ENCODE measurements at regions not wholly inside any gene's neighbourhood (a gene's known extent, or its start where the extent isn't known, plus 50 kb on each side); places are given as distances from the start of the nearest gene placed in this dataset.
"Not testable (repeated sequence)": the region's sequence is repeated elsewhere in the genome, so short reads cannot be mapped to it uniquely, and the experiment has no call there.

DNA sequence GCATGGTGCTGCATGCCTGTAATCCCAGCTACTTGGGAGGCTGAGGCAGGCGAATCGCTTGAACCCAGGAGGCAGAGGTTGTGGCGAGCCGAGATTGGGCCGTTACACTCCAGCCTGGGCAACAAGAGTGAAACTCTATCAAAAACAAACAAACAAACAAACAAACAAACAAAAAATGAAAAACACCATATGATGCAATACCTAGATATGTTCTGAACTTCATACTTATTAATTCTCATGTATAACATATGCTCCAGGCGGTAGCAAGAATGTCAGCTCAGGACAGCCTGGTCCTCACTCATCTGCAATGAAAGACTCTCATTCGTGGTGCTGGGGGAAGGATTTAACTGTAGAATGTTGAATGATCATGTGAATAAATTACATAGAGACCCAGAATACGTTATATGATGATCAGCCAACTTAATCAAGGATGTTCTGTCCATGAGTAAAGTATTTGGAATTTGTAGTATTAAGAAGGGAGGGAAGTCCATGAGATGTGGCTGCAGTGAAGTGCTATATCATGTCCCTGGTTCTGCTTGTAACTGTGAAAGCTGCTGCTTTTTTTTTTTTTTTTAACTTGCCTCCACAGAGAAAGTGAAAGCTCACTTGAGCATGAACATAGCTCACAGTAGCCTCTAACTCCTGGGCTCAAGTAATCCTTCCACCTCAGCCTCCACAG, 206.8 kb downstream of the UQCRFS1 start:
- DNase-seq, result no peak

DNA sequence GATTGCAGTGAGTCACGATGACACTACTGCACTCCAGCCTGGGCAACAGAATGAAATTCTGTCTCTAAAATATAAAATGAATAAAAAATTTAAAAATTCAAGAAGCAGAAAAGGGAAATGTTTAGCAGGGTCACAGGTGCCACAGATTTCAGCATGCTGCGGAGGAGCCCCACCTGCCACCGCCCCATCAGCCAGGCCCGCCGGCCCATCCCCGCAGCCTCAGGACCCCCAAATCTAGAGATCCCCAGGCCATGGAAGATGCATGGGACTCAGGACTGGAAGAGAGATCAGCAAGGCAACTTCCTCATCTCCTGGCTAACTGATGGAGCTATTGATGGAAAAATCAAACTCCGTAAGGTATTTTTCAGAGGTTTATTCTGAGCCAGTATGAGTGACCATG, 208.2 kb downstream of the UQCRFS1 start:
- DNase-seq, result no peak

DNA sequence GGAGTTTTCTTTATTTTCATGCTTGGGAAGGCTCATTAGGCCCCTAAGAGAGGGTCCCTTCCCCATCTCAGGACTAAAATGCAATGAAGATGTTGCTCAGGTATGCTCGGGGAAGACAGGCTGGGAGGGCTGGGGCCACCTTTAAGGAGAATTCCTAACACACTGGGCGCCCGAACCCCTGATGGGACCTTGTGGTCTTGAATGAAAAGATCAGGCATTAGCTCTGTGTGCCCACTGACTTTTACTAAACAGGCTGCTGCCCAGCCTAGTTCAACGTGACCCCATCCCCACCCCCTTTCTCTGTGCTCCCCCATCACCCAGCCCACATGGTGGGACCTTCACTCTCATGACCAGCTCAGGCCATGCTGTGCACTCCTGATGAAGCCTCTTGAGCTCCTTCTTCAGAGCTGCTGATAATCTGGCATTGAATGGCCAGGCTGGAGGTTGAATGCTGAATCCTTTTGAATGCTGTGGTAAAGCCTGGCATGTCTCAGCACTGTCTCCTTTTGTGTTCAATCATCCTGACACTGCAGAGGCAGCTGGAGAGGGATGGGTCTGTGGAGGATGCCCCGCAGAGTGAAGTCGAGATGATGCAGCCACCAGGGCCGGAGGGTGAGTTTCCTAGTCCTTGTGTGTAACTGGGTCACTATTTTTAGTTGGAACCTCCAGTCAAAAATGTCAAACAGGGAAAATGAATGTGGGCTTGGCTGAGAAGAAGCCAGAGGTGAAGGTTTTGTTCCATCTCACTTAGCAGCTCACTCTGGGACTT, 209.1 kb downstream of the UQCRFS1 start:
- DNase-seq, result no peak

DNA sequence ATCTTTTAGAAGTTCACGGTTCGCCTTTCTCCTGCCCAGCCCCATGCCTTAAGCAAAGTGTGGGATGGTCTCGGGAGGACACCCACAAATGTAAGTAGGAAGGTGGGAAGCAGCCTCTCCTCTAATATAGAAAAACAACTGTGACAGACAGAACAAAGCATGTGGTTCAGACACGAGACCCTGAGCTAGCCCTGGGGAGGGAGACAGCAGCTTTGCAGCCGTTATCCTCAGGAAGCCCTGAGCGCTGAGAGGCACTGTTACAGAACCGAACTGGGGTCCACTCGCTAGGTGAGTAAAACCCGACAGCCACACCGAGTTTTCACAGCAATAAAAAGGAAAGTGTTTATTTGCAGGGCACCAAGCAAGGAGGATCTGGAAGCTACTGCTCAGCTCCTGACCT, 210.6 kb downstream of the UQCRFS1 start:
- DNase-seq, result no peak

DNA sequence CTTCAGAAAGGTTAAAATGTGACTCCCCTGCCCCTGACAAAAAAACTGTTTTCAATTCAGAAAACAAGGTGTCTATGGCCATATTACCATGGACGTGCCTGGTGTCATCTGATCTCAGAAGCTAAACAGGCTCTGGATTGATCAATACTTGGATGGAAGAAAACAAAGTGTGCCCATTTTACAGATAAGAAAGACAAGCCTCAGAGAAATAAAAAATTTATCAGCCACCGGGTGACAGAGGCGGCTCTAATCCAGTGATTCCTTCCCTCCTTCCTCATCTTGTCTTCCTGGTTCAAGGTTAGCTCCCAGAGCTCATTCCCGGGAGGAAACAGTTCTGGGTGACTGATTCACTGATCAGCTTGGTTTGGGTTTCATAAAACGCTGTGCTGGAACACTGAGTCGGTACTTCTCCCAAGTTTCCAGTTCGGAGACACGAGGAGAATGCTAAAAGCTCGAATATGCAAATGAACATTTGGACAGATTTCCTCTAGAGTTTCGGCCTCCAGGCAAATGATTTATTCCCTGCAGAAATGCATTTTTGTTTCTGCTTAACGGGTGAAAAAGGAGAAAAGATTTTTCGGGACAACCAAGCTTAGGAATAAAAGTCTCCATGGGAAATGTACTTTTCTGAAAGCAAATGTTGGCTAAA, 211.2 kb downstream of the UQCRFS1 start:
- DNase-seq, result no peak

DNA sequence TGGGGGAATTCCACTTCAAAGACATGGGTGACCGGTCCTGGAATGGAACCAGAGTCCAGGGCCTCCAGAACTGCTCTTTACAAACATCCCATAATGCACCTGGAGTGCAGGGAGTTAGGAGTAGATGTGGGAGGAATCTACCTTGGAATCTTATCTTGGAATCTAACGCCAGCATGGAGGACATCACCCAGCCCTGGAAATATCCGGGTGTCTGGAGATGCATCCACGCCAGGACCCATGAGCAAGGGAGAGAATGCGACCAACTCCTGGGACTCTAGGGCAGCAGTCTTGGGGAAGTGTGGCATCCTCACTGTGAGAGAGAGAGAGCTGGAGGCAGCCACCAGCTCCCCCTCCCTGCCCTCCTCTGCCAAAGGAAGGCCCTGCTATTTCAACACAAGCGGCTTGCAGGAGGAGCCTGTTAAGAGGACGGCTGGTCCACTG, 211.8 kb downstream of the UQCRFS1 start:
- no peak for DNase-seq

DNA sequence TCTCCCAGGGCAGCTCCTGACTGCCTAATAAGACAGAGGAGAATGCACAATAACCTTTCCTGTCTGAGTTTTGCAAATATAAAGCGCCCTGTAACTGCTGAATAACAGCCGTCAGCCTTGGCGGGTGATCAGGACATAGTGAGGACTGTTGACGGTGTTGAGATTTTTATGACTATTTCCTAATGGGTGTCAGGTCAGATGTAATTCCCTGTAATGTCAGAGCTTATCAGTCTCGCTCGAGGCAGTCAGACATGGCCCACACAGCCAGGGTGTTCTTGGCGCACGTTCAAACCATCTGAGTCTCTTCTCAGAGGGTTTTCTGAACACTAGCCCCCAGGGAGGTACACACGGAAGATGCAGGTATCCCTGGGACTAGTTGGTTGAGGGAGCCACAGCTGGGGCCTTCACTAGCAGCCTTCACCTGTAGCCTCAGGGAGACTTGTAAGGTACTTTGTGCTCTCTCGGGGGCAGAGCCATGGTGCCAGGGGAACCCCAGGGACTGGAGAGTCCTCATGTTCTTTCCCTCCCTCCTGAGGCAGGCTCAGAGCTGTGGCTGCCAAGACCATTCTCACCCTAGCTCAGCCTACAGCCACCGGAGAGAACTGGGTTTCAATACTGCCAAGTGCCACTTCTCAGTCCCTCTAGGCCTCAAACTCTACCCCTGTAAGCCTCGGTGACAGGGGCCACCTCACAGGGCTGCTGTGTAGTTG, 213.1 kb downstream of the UQCRFS1 start:
- no peak for DNase-seq

DNA sequence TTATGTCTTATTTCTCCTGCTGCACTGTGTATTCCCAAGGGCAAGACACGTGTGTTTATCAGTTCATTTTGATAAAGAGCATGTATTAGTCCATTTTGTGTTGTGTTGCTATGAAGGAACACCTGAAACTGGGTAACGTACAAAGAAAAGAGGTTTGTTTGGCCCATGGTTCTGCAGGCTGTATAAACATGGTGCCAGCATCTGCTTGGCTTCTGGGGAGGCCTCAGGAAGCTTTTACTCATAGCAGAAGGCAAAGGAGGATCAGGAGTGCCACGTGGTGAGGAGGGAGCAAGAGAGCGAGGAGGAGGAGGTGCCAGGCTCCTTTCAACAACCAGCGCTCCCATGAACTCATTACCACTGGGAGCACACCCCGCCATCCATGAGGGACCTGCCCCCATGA, 214.0 kb downstream of the UQCRFS1 start:
- no peak for DNase-seq

DNA sequence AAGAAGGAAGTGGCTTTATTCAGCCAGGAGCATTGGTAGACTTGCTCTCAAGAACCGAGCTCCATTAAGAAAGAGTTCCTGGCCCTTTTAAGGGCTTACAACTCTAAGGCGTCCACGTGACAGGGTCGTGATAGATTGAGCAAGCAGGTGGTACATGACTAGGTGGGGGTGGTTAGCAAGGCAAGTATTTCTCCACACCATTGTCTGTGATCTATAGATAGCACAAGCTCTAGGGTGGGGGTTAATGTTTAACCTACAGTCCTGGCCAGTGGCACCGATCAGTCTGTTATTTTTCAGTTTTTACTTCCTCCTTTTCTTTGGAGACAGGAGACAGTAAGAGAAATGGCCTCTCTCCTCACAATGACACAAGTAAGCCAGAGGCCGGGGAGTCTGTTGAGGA, 215.1 kb downstream of the UQCRFS1 start:
- DNase-seq, result not testable (repeated sequence)

DNA sequence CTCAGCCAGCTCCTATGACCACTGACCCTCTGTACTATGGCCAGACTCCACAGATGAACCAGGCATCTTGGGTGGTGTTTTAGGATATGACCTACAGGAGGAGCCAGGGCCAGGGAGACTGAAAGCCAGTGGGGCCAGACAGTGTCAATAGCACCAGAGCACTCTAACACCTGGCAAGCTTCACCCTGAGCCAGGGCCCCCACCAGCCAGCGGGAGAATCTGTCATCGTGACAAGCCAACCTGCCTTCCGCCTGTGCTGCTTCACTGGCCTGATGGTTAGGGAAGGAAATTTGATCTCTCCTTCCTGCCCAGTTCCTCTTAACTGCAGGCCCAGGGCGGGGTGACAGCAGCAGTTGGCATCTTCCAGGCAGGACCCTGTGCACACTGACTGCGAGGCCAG, 222.4 kb downstream of the UQCRFS1 start:
- no peak for DNase-seq

DNA sequence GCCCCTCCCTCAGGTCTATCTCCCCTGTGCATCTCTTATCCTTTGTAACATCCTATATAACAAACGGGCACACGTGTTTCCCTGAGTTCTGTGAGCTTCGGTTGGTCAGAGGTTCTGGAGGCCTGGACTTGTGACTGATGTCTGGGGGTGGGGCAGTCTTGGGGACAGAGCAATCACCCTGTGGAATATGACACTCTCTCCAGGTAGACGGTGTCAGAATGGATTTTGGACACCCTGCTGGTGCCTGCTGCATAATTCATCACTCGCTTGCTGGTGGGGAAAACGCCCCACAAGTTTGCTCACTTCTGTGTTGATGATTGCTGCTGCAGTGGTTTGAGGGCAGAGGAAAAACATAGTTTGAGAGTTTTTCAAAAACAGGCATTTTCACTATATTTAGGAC, 223.2 kb downstream of the UQCRFS1 start:
- DNase-seq, result no peak

DNA sequence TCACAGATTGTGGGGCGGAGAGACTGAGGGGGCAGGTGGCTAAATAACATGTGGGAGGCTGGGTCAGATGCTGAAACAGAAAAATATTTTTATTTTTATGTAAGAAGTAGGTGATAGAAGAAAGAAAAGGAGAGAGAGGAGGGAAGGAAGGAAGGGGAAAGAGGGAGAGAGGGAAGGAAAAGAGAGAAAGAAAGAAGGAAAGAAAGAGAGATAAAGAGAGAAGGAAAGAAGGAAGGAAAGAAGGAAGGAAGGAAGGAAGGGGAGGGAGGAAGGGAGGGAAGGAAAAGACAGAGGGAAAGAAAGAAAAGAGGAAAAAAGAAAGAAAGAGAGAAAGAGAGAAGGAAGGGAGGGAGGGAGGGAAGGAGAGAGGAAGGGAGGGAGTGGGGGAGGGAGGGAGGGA, 224.9 kb downstream of the UQCRFS1 start:
- DNase-seq, result no peak

DNA sequence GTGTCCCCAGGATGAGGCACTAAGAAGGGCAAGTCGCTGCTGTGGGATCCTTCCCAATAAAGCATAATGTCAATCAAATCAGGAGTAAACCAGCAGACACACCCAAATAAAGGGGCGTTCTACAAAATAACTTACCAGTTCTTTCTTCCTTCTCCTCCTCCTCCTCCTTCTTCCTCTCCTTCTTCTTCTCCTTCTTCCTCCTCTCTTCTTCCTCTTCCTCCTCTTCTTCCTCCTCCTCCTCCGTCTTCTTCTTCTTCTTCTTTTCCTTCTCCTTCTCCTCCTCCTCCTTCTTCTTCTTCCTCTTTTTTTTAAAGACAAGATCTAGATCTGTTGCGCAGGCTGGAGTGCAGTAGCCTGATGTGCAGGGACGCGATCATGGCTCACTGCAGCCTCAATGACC, 225.8 kb downstream of the UQCRFS1 start:
- DNase-seq, result no peak

DNA sequence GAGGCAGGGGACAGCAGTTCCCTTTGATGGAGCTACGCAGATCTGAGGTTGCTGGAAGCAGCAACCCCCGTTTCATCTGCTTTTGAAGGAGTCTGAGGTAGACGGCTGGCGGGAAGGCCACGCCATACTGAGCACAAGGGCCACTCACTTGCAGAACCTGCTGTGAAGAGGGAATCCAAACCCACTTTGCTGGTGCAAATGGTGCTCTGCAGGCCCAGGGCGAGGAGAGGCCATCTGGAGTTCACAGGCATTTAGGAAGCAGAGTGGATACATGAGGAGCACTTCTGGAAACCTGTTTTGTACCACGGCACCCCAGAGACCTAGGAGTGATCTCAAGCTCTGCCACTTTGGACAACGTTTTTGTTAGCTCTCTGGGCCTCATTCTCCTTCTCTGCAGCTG, 227.8 kb downstream of the UQCRFS1 start:
- DNase-seq, result no peak

DNA sequence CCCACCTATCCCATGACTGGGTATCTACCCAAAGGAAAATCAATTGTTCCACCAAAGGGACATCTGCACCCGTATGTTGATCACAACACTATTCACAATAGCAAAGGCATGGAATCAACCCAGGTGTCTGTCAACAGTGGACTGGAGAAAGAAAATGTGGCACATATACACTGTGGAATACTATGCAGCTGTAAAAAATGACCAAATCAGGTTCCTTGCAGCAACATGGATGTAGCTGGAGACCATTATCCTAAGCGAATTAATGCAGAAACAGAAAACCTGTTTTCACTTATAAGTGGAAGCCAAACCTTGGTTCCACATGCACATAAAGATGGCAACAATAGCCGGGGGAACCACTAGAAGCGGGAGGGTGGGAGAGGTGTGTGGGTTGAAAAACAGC, 228.6 kb downstream of the UQCRFS1 start:
- no peak for DNase-seq

DNA sequence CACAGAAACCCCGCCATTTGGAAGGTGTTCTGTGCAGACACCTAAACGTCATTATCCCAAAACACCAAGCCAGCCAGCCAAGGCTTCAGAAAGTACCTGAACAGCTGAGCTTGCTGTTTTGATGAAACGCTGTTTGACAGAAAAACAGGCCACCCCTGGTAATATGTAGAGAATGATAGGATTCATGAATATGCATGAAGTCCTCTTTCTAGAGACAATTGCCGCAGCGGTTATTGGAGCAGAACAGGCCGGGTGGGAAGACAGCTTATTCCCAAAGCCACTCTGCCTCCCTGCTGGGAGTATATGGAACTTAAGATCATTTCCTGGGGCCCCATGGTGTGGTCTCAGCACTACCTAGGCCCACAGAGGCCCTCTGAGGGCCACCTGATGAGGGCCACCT, 229.5 kb downstream of the UQCRFS1 start:
- DNase-seq, result no peak

DNA sequence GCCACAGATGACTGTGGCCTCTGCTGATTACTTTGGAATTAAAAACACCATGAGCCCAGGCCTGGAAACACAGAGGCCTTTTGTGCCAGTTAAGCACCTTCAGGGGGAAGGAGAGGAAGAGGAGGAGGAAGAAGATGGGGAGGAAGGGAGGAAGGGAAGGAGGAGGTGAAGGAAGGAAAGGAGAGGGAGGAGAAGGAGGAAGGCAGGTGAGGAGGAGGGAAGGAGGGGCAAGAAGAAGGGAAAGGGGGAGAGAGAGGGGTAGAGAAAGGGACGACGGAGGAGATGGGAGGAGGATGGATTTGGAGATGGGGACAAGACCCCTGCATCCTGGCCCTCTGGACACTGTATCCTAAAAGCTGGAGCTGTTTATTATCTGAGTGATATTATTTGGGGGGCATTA, 231.0 kb downstream of the UQCRFS1 start:
- no peak for DNase-seq

DNA sequence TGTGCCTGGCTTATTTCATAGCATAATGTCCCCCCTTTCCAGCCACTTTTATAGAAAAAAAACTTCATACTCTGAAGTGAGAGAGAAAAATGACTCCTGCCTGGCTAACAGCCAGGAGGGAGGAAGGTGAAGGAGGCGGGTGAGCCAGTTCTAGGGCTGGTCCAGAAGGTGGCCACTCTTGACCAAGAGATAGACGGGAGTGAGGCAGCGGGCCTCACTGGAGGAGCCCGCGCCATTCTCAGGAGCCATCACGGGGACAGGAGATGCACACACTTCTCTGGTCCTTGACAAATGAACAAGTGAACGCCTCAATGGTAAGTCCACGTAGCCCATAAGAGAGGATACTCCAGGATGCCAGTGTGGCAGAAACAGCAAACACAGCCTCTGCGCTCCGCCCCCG, 231.4 kb downstream of the UQCRFS1 start:
- no peak for DNase-seq

DNA sequence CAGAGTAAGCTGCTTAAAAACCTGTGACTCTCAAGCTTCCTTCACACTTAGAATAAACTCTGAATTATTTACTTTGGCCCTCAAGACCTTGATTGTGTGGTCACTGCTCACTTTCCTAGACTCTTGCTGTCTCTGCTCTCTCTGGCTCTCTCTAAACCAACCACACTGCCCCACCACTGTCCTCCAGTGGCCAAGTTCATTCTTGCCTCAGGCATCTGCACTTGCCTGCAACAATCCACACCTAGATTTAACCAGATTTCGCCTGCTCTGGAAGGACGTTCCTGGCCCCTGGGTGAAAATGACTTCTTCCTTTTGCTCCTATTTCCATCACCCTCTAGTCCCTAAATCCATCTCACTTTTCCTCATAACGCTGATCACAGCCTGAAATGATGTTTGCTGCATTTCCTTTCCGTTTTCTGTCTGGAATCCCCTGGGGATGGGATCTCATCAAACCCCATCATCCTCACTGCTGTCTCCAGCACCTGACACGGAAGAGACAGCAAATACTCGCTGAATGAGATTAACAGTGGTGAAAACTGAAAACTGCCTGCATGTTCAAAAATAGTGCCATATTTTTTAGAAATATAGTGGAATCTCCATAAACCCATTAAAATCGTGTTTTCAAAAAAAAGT, 232.6 kb downstream of the UQCRFS1 start:
- no peak for DNase-seq

DNA sequence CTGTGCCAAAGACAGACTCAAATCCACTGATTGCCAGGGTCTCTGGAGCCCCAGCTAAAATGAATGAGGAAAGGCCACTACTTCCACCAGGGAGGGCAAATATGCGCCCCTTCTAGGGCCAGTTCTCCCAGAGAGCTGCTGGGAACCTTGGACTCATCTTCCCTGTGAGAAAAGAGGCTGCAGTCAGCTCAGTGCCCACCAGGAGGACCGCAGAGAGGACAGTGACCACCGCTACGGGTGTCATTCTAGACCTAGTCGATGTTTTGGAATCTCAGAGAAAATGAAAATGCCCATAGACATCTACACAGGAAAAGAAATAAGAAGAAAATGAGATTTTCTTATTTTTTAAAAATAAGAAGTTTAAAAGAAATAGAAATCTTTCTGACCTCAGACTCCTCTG, 235.1 kb downstream of the UQCRFS1 start:
- no peak for DNase-seq

DNA sequence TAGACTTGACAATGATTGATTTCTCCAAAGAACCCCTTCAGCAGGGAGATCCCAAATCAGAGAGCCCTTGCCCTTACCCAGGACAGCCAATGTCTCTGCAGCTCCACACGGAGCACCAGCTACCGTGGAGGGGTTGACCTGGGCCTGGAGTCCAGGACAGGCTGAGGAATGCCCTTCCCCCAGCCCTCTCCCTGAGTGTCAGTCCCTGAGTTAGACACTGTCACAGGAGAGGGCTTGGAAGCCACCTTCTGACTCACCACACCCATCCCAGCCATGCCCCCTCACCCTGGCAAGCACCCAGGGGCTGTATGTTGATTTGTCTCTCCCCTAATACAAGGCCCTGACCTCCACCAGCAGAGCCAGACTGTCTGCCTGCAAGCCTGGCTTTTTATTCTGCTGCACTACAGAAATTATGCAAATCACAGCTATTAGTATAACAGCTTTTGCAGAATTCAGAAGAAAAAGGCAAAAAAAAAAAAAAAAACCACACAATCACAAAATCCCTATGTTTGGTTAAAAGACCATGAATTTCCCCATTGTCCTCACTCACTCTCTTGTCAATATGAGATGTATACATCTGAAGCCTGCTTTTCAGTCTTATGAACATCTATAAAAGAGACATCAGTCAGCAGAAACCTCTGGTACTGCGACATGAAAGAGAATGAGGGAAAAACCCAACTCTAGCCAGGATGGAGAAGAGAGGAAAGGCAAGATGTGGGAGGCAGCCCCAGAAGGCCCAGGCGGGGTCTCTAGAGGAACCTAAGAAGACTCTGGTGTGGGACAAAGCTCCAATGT, 240.7 kb downstream of the UQCRFS1 start:
- no peak for DNase-seq

DNA sequence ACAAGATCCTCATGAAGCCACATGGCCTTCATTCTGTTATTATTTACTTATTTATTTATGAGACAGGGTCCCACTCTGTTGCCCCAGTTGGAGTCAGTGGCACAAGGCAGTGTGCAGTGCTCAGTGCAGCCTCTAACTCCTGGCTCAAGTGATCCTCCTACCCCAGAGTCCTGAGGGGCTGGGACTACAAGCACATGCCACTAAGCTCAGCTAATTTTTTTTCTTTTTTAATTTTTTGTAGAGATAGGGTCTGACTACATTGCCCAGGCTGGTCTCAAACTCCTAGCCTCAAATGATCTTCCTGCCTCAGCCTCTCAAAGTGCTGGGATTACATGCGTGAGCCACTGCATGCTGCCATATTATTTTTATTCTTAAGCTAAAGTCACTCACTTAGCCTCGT, 241.4 kb downstream of the UQCRFS1 start:
- no peak for DNase-seq
